Right atrium auricular region (tissue), 2 donors: ENCODE measurements at regions not wholly inside any gene's neighbourhood (a gene's known extent, or its start where the extent isn't known, plus 50 kb on each side); places are given as distances from the start of the nearest gene placed in this dataset.

Experiments
- DNase-seq: peaks from one replicate; pipeline ENCODE4 v3.0.0-alpha.2; 2019; ENCODE audit warnings: low spot score
- H3K27ac ChIP-seq, 2 donors: fragments of 200-600 bp; sonication (generic); 1 replicate in 1 of 2; 2 replicates in 1 of 2; pipeline ENCODE4 v1.5.1; 2016 to 2019
- H3K27me3 ChIP-seq, 2 donors: fragments of 200-600 bp; sonication (generic); one replicate each; pipeline versions ENCODE4 v1.5.1 to v1.6.0; 2017 to 2019
- H3K36me3 ChIP-seq: fragments of 200-600 bp; sonication (generic); one replicate; pipeline ENCODE4 v1.5.1; 2016
- H3K4me1 ChIP-seq, 2 donors: fragments of 200-600 bp; sonication (generic); one replicate each; pipeline versions ENCODE4 v1.5.1 to v1.6.0; 2017 to 2019
- H3K4me3 ChIP-seq, 2 donors: fragments of 200-600 bp; sonication (generic); 1 replicate in 1 of 2; 2 replicates in 1 of 2; pipeline ENCODE4 v1.5.1; 2017 to 2019; ENCODE audit warnings: mild to moderate bottlenecking in 1 of 2, moderate library complexity in 1 of 2
- H3K9me3 ChIP-seq, 2 donors: fragments of 200-600 bp; sonication (generic); one replicate each; pipeline ENCODE4 v1.5.1; 2019
- TF ChIP-seq, protein P1 (sequence below), 2 donors: fragments of 200-600 bp; sonication (generic); IDR thresholded peaks; one replicate each; pipeline ENCODE4 v1.5.1; 2019; ENCODE audit warnings: antibody characterized with exemption in 2 of 2

DNA sequence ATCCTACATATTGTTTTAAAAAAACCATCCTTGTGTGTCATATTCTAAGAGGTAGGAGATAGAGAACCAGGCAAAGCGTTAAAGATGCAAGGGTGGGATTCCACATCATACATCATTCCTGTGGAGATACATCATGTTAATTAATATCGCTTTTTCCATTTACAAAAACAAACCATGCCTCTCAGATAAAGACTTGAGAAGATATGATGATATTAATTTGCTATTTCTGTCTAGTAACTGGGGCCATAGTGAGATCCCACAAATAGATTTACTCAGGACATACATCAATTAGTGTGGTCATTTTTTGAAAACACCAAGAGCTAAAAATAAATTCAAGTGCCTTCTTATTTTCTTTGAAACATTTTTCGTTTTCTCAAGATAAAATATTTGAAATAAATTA, 165.4 kb upstream of the TARS1 start:
- no peaks in the 10 kb centered on the region for H3K27me3 ChIP-seq
- no peak overlapping the region for H3K27ac ChIP-seq
- no peak for DNase-seq
- no peaks in the 10 kb centered on the region for H3K9me3 ChIP-seq
- TF ChIP-seq, protein P1, sequence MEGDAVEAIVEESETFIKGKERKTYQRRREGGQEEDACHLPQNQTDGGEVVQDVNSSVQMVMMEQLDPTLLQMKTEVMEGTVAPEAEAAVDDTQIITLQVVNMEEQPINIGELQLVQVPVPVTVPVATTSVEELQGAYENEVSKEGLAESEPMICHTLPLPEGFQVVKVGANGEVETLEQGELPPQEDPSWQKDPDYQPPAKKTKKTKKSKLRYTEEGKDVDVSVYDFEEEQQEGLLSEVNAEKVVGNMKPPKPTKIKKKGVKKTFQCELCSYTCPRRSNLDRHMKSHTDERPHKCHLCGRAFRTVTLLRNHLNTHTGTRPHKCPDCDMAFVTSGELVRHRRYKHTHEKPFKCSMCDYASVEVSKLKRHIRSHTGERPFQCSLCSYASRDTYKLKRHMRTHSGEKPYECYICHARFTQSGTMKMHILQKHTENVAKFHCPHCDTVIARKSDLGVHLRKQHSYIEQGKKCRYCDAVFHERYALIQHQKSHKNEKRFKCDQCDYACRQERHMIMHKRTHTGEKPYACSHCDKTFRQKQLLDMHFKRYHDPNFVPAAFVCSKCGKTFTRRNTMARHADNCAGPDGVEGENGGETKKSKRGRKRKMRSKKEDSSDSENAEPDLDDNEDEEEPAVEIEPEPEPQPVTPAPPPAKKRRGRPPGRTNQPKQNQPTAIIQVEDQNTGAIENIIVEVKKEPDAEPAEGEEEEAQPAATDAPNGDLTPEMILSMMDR (IDR thresholded peaks at IDR 0.05), result no peak
- peaks cover 0 to 5% of the 10 kb centered on the region in 2 donors for H3K4me1 ChIP-seq
- no peak overlapping the region for H3K4me3 ChIP-seq
- no peaks in the 10 kb centered on the region for H3K36me3 ChIP-seq

- TF ChIP-seq, protein P1 (IDR thresholded peaks at IDR 0.05), result no peak
- Histone ChIP-seq H3K27me3 (no peaks in the 10 kb centered on the region), H3K36me3 (no peaks in the 10 kb centered on the region), H3K4me1 (peaks cover 0 to 5% of the 10 kb centered on the region in 2 donors), H3K9me3 (no peaks in the 10 kb centered on the region), H3K27ac (no peak overlapping the region), H3K4me3 (no peak overlapping the region)
- DNase-seq, result no peak
Measured at GRCh38 chr5:33275921-33276627, 164.7 kb upstream of the TARS1 start.

GRCh38 chr5:33276628-33276950, 164.2 kb upstream of the TARS1 start:
- Histone ChIP-seq H3K4me1 (peaks cover 0 to 5% of the 10 kb centered on the region in 2 donors), H3K4me3 (no peak overlapping the region)
- TF ChIP-seq, protein P1 (IDR thresholded peaks at IDR 0.05), result no peak

DNA sequence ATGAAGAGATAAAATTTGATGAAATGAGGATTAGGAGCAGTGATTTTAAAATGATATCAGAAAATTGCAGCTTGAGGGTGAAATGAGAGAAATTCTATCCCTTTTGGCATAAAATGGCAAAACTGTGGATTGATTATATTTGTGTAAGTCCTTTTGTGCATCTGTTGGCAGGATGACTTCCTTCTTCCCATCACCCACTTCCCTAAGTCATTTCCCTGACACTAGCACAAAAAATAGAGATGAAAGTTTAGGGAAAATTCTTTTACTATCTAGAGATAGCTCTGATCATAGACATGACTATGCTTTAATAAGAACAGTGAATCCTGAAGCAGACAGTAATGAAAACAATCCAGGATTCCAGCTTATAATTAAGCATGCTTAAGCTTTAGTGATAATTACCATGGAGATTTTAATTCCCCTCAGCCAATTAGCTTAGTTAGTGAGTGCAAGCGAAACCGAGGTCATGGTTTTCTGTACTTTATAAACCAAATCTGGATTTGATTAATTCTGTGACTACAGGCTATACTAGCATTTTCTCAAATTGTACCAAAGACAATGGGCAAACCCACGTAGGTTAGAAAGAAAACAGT, 163.6 kb upstream of the TARS1 start:
- Histone ChIP-seq H3K9me3 (no peaks in the 10 kb centered on the region), H3K4me3 (no peak overlapping the region), H3K27ac (no peak overlapping the region), H3K27me3 (no peaks in the 10 kb centered on the region), H3K36me3 (no peaks in the 10 kb centered on the region), H3K4me1 (peaks cover 0 to 5% of the 10 kb centered on the region in 2 donors)
- no peak for DNase-seq
- TF ChIP-seq, protein P1 (IDR thresholded peaks at IDR 0.05), result no peak

More at GRCh38 chr5:33276628-33276950, 164.2 kb upstream of the TARS1 start:
- no peak overlapping the region for H3K27ac ChIP-seq
- no peak for DNase-seq
- no peaks in the 10 kb centered on the region for H3K27me3 ChIP-seq
- no peaks in the 10 kb centered on the region for H3K9me3 ChIP-seq
- no peaks in the 10 kb centered on the region for H3K36me3 ChIP-seq

DNA sequence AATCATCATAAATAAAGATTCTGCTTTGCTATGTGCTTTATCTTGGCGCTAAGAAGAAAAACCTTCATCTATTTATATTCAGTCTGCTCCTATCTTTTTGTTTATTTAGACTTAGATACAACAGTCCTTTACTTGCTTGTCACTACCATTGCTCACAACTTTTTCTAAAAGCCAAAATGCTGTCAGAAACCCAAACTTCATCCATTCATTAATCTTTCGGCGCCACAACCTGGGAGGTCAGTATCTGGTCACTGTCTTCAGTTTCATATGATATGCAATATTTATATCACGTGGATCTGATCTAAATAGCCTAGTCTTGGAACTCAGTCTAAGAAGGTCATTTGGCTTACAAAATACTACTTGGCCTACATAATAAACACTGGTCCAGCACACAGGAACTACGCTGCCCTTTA, 159.3 kb upstream of the TARS1 start:
- no peak for DNase-seq
- Histone ChIP-seq H3K27me3 (no peaks in the 10 kb centered on the region), H3K27ac (no peak overlapping the region), H3K36me3 (no peaks in the 10 kb centered on the region), H3K4me1 (peaks cover 0 to 7% of the 10 kb centered on the region in 2 donors), H3K4me3 (no peak overlapping the region), H3K9me3 (no peaks in the 10 kb centered on the region)
- TF ChIP-seq, protein P1 (IDR thresholded peaks at IDR 0.05), result no peak
